H1 (cell line): ENCODE measurements at regions not wholly inside any gene's neighbourhood (a gene's known extent, or its start where the extent isn't known, plus 50 kb on each side); places are given as distances from the start of the nearest gene placed in this dataset.

ENCODE experiments used
- ASH2L ChIP-seq: fragments of 200-600, 300-600 bp; sonication (generic); IDR thresholded peaks from one replicate; pipeline ENCODE4 v1.7.1; 2017; ENCODE audit warnings: low read length
- CTCF ChIP-seq, 3 experiments: IDR thresholded peaks; 1 replicate in 2 of 3; 2 replicates in 1 of 3; pipeline versions ENCODE4 v1.5.1 to v1.6.1; 2011; ENCODE audit warnings: low read length in 3 of 3, mild to moderate bottlenecking in 3 of 3, inconsistent platforms in 2 of 3, low read depth in 1 of 3, moderate library complexity in 1 of 3; ENCODE audit not compliant: insufficient read depth in 1 of 3; ENCODE audit errors: control extremely low read depth in 1 of 3
- GABPA ChIP-seq: IDR thresholded peaks from 2 replicates; pipeline ENCODE4 v1.6.1; 2011; ENCODE audit warnings: mild to moderate bottlenecking, low read length, moderate library complexity, borderline replicate concordance; ENCODE audit not compliant: insufficient read depth
- MAX ChIP-seq: IDR thresholded peaks from 2 replicates; pipeline ENCODE4 v1.6.1; 2012; ENCODE audit warnings: inconsistent platforms
- POLR2A ChIP-seq, 2 experiments: IDR thresholded peaks; 1 replicate in 1 of 2; 2 replicates in 1 of 2; pipeline ENCODE4 v1.6.1; 2011; ENCODE audit warnings: low read depth in 2 of 2, low read length in 2 of 2, mild to moderate bottlenecking in 2 of 2; ENCODE audit errors: control extremely low read depth in 1 of 2
- POLR2AphosphoS5 ChIP-seq: IDR thresholded peaks from 2 replicates; pipeline ENCODE4 v1.6.1; 2011; ENCODE audit warnings: low read depth, low read length
- SRF ChIP-seq: IDR thresholded peaks from 2 replicates; pipeline ENCODE4 v1.6.1; 2011; ENCODE audit warnings: mild to moderate bottlenecking, low read depth, low read length, moderate library complexity
- SUZ12 ChIP-seq: fragments of 200-600 bp; sonication (generic); IDR thresholded peaks from 2 replicates; pipeline ENCODE4 v1.6.1; 2012; ENCODE audit warnings: mild to moderate bottlenecking, inconsistent platforms, low read length, moderate library complexity, mixed read lengths
- TAF1 ChIP-seq: IDR thresholded peaks from 2 replicates; pipeline ENCODE4 v1.6.1; 2011; ENCODE audit warnings: mild to moderate bottlenecking, low read depth, low read length
- TEAD4 ChIP-seq: IDR thresholded peaks from 2 replicates; pipeline ENCODE4 v1.6.1; 2012; ENCODE audit warnings: low read depth, low read length, inconsistent platforms, mixed read lengths

GRCh38 chr10:133024704-133025557 lies 62.8 kb upstream of the ADGRA1 start:
- TF ChIP-seq TEAD4 (no peak), SUZ12 (no peak), TAF1 (no peak), POLR2AphosphoS5 (no peak), GABPA (peak; percentile 30; the same call in 1 of the 2 replicates), CTCF (IDR thresholded peaks at IDR 0.05; ENCODE audit: control extremely low read depth in 1 of 3, insufficient read depth in 1 of 3, low read depth in 1 of 3, low read length in 3 of 3) (no peak), SRF (no peak), ASH2L (no peak), POLR2A (IDR thresholded peaks at IDR 0.05; ENCODE audit: control extremely low read depth in 1 of 2, low read depth in 2 of 2, low read length in 2 of 2) (no peak), MAX (0 out of 2 replicates have a peak, but pooled peaks have one; percentile 33)
